ENCODE measurements at regions not wholly inside any gene's neighbourhood (a gene's known extent, or its start where the extent isn't known, plus 50 kb on each side); places are given as distances from the start of the nearest gene placed in this dataset.

DNA sequence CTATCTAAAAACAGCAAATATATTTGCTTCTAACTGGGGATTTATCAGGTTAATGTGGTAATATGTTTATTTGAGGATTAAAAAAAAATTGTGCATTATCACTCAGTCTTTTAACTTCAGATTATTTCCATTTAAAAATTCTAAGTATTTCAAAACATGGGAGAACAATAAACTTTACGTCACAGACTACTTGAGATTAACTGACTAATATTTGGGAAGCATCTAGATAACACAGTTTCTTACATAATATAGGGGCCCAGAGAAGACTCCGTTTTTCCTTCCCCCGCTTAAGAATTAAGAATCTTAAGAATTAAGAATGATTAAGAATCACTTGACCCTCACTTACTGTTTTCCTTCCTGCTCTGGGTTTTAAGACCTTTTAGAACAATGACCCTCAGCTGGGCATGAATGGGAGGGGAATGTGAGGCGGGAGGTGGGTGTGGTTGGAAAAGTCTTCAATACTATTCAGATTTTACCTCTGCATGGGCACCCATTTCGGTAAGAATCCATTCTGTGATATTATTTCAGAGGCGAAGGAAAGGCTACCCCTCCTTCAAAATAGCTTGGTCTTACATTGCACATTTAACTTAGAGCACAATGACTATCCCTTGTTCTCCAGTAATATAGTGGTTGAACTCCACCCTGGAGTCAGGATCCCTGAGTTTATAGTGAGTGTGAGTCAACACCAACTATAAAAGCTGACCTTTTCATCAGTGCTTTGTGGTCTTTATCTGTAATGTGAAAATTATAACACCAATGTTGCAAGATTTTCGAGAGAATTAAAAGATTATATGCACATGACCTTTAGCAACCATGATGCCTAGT is 821.3 kb downstream of the USP25 start:
- Histone ChIP-seq H3K4me3 (ENCODE audit: low read depth, low read length) (no peak overlapping the region), H3K27me3 (ENCODE audit: control insufficient read depth, insufficient read depth, low read length) (no peaks in the 10 kb centered on the region), H3K36me3 (ENCODE audit: control insufficient read depth, insufficient read depth, low read length) (no peaks in the 10 kb centered on the region)
- TF ChIP-seq, protein P1, sequence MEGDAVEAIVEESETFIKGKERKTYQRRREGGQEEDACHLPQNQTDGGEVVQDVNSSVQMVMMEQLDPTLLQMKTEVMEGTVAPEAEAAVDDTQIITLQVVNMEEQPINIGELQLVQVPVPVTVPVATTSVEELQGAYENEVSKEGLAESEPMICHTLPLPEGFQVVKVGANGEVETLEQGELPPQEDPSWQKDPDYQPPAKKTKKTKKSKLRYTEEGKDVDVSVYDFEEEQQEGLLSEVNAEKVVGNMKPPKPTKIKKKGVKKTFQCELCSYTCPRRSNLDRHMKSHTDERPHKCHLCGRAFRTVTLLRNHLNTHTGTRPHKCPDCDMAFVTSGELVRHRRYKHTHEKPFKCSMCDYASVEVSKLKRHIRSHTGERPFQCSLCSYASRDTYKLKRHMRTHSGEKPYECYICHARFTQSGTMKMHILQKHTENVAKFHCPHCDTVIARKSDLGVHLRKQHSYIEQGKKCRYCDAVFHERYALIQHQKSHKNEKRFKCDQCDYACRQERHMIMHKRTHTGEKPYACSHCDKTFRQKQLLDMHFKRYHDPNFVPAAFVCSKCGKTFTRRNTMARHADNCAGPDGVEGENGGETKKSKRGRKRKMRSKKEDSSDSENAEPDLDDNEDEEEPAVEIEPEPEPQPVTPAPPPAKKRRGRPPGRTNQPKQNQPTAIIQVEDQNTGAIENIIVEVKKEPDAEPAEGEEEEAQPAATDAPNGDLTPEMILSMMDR (IDR thresholded peaks at IDR 0.05; ENCODE audit: insufficient read depth, low read length, poor library complexity, severe bottlenecking) = no peak
- no peak for DNase-seq (ENCODE audit: low read depth)

DNA sequence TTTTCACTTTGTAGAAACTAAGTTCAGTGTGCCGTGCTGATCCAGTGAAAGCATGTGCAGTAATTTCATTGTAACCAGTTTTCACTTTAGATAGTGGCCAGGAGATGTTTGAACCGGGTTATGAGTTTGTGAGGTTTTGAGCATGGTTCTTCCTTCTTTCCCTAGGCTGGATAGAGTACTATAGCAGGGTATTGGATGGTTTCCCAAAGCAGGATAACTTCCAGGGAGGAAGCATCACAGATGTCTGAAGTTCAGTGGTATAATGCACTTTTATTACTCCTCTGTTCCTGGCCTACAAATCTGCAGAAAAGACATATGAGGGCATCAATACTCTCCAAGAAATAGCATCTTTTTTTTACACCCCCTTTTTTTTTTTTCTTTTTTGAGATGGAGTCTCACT is 823.1 kb downstream of the USP25 start:
- Histone ChIP-seq H3K27me3 (ENCODE audit: control insufficient read depth, insufficient read depth, low read length) (no peaks in the 10 kb centered on the region), H3K4me3 (ENCODE audit: low read depth, low read length) (no peak overlapping the region), H3K36me3 (ENCODE audit: control insufficient read depth, insufficient read depth, low read length) (no peaks in the 10 kb centered on the region)
- TF ChIP-seq, protein P1 (IDR thresholded peaks at IDR 0.05; ENCODE audit: insufficient read depth, low read length, poor library complexity, severe bottlenecking) = no peak
- DNase-seq (ENCODE audit: low read depth) = no peak

DNA sequence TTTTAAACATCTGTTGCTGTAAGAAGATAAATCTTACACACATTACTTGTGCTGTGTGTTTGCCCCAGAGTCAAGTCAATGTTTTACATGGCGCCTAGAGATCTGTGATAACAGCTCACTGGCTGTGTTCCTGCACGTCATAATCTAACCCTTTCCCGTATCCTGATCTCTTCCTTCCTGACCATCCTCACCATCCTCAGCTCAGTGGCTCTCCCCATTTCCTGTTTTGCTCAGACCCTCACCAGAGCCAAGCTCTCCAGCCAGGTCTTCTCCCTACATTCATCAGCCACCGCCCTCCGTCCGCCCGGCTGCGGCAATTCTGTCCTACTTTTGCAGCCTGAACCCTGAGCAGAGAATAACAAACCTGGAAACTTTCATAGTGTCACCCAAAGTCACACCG is 824.7 kb downstream of the USP25 start:
- TF ChIP-seq, protein P1 (IDR thresholded peaks at IDR 0.05; ENCODE audit: insufficient read depth, low read length, poor library complexity, severe bottlenecking) = no peak
- H3K27me3 ChIP-seq (ENCODE audit: control insufficient read depth, insufficient read depth, low read length) = no peaks in the 10 kb centered on the region
- no peak for DNase-seq (ENCODE audit: low read depth)
- no peak overlapping the region for H3K4me3 ChIP-seq (ENCODE audit: low read depth, low read length)
- H3K36me3 ChIP-seq (ENCODE audit: control insufficient read depth, insufficient read depth, low read length) = no peaks in the 10 kb centered on the region

DNA sequence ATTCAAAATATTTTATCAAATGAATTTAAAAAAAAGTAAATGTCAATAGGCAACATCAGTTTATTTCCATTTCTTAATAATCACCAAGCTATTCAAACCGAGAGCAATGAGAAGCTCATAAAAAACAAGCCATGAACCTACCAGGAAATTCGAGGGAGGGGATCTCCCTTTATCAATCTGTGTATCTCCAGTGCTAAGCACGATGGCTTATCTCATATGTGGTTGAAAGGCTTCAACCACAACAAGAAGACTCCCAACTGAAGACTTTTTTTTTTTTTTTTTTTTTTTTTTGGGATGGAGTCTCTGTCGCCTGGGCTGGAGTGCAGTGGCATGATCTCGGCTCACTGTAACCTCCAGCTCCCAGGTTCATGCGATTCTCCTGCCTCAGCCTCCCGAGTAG is 833.3 kb downstream of the USP25 start:
- no peak for DNase-seq (ENCODE audit: low read depth)

DNA sequence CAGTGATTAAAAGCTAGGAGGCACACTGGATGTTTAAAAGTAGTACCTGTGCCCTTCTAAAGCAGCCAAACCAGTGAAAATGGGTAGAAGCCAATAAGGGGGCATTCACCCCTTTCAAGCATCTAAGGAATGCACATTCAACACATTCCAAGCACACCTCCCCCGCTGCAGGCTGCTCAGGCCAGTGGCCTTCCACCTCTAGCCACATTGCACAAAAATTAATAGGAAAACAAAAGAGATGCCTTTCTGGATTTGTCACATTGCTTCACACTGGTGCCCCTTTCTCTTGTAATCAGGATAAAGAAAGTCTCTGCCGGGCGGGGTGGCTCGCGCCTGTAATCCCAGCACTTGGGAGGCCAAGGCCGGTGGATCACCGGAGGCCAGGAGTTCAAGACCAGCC is 834.0 kb downstream of the USP25 start:
- H3K27me3 ChIP-seq (ENCODE audit: control insufficient read depth, insufficient read depth, low read length) = no peaks in the 10 kb centered on the region
- no peak overlapping the region for H3K4me3 ChIP-seq (ENCODE audit: low read depth, low read length)
- H3K36me3 ChIP-seq (ENCODE audit: control insufficient read depth, insufficient read depth, low read length) = no peaks in the 10 kb centered on the region
- TF ChIP-seq, protein P1 (IDR thresholded peaks at IDR 0.05; ENCODE audit: insufficient read depth, low read length, poor library complexity, severe bottlenecking) = no peak
- peak; percentile 63 for DNase-seq (ENCODE audit: low read depth)

More for the DNA sequence above, 833.3 kb downstream of the USP25 start:
- H3K4me3 ChIP-seq (ENCODE audit: low read depth, low read length) = no peak overlapping the region
- TF ChIP-seq, protein P1 (IDR thresholded peaks at IDR 0.05; ENCODE audit: insufficient read depth, low read length, poor library complexity, severe bottlenecking) = no peak
- H3K36me3 ChIP-seq (ENCODE audit: control insufficient read depth, insufficient read depth, low read length) = no peaks in the 10 kb centered on the region
- H3K27me3 ChIP-seq (ENCODE audit: control insufficient read depth, insufficient read depth, low read length) = no peaks in the 10 kb centered on the region

DNA sequence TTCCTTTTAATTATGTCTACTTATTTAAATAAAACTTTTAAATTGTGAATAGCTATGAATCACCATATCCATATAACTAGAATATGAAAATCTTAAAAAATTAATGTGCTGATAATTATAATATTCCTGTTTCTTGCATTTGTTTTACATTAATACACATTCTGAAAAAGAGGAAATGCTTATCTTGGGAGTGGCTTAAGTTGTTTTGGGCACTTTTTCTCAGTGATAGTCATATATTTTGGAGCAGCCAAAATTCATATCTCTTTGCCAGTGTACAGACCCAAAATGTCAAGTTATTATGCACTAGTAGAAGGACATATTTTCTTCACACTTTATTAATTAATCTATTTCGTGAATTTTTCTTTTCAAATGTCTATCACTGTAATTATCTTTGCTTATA is 838.5 kb downstream of the USP25 start:
- DNase-seq (ENCODE audit: low read depth) = no peak
- TF ChIP-seq, protein P1 (IDR thresholded peaks at IDR 0.05; ENCODE audit: insufficient read depth, low read length, poor library complexity, severe bottlenecking) = no peak
- no peak overlapping the region for H3K4me3 ChIP-seq (ENCODE audit: low read depth, low read length)
- H3K27me3 ChIP-seq (ENCODE audit: control insufficient read depth, insufficient read depth, low read length) = no peaks in the 10 kb centered on the region
- H3K36me3 ChIP-seq (ENCODE audit: control insufficient read depth, insufficient read depth, low read length) = no peaks in the 10 kb centered on the region
